Astrocyte (in vitro differentiated cells and primary cell): ENCODE measurements at regions not wholly inside any gene's neighbourhood (a gene's known extent, or its start where the extent isn't known, plus 50 kb on each side); places are given as distances from the start of the nearest gene placed in this dataset.

Experiments
- DNase-seq: peaks from one replicate; pipeline ENCODE4 v3.0.0-alpha.2; 2010; ENCODE audit warnings: low read depth
- FAIRE-seq: peaks from 2 replicates; lab custom pipeline; 2011; peaks lifted over from hg19 to GRCh38; lab: Jason Lieb, UNC
- H2AFZ ChIP-seq: 2 replicates; pipeline ENCODE4 v1.6.0; 2012; ENCODE audit warnings: low read depth, low read length, inconsistent platforms
- H3K27ac ChIP-seq: 2 replicates; pipeline ENCODE4 v1.5.1; 2011; ENCODE audit warnings: low read depth, low read length, inconsistent platforms
- H3K27me3 ChIP-seq: 2 replicates; pipeline ENCODE4 v1.6.0; 2011; ENCODE audit warnings: low read length, inconsistent platforms; ENCODE audit not compliant: insufficient read depth
- H3K36me3 ChIP-seq: 2 replicates; pipeline ENCODE4 v1.5.1; 2011; ENCODE audit warnings: low read length, inconsistent platforms; ENCODE audit not compliant: insufficient read depth
- H3K4me1 ChIP-seq: 2 replicates; pipeline ENCODE4 v1.5.1; 2011; ENCODE audit warnings: low read length, inconsistent platforms; ENCODE audit not compliant: insufficient read depth
- H3K4me2 ChIP-seq: 2 replicates; pipeline ENCODE4 v1.6.0; 2012; ENCODE audit warnings: low read length, inconsistent platforms
- H3K4me3 ChIP-seq: 2 replicates; pipeline ENCODE4 v1.5.1; 2011; ENCODE audit warnings: low read depth, mild to moderate bottlenecking, low read length, inconsistent platforms; ENCODE audit not compliant: insufficient read depth
- H3K79me2 ChIP-seq: 2 replicates; pipeline ENCODE4 v1.6.0; 2012; ENCODE audit warnings: mild to moderate bottlenecking, low read length, inconsistent platforms; ENCODE audit not compliant: insufficient read depth
- H3K9ac ChIP-seq: 2 replicates; pipeline ENCODE4 v1.6.0; 2012; ENCODE audit warnings: mild to moderate bottlenecking, low read length, inconsistent platforms
- H3K9me3 ChIP-seq: 2 replicates; pipeline ENCODE4 v1.5.1; 2012; ENCODE audit warnings: low read depth, mild to moderate bottlenecking, low read length, inconsistent platforms; ENCODE audit not compliant: insufficient read depth
- H4K20me1 ChIP-seq: 2 replicates; pipeline ENCODE4 v1.6.0; 2012; ENCODE audit warnings: low read length, inconsistent platforms; ENCODE audit not compliant: insufficient read depth
- H3K27ac Mint-ChIP-seq: one replicate; pipeline ENCODE4 v1.8.0; 2021; ENCODE audit warnings: mild to moderate bottlenecking, mixed read lengths; ENCODE audit not compliant: unreplicated experiment
- H3K27me3 Mint-ChIP-seq: one replicate; pipeline ENCODE4 v1.8.0; 2021; ENCODE audit warnings: low read depth, mixed read lengths; ENCODE audit not compliant: unreplicated experiment
- H3K36me3 Mint-ChIP-seq: one replicate; pipeline ENCODE4 v1.8.0; 2021; ENCODE audit warnings: low read depth, mixed read lengths; ENCODE audit not compliant: unreplicated experiment
- H3K4me1 Mint-ChIP-seq: one replicate; pipeline ENCODE4 v1.8.0; 2021; ENCODE audit warnings: low read depth, mixed read lengths; ENCODE audit not compliant: unreplicated experiment
- H3K4me3 Mint-ChIP-seq: one replicate; pipeline ENCODE4 v1.8.0; 2021; ENCODE audit warnings: mild to moderate bottlenecking, moderate library complexity, mixed read lengths; ENCODE audit not compliant: unreplicated experiment
- H3K9me3 Mint-ChIP-seq: one replicate; pipeline ENCODE4 v1.8.0; 2021; ENCODE audit warnings: mild to moderate bottlenecking, mixed read lengths; ENCODE audit not compliant: unreplicated experiment
- CTCF ChIP-seq: IDR thresholded peaks from 2 replicates; pipeline ENCODE4 v1.5.1; 2011; ENCODE audit warnings: low read depth, mild to moderate bottlenecking, inconsistent platforms, low read length, moderate library complexity; ENCODE audit not compliant: insufficient read depth
- EZH2 ChIP-seq: IDR thresholded peaks from 2 replicates; pipeline ENCODE4 v1.6.1; 2012; ENCODE audit warnings: mild to moderate bottlenecking, low read length, inconsistent platforms; ENCODE audit not compliant: insufficient read depth

- Histone ChIP-seq H3K36me3 (no peaks in the 10 kb centered on the region), H3K4me1 (no peaks in the 10 kb centered on the region), H3K27me3 (no peaks in the 10 kb centered on the region), H2AFZ (no peak overlapping the region), H3K4me2 (no peak overlapping the region), H4K20me1 (no peaks in the 10 kb centered on the region), H3K9ac (no peak overlapping the region), H3K4me3 (no peak overlapping the region), H3K79me2 (no peaks in the 10 kb centered on the region), H3K27ac (no peak overlapping the region), H3K9me3 (no peaks in the 10 kb centered on the region)
- no peaks in the 10 kb centered on the region for H3K9me3 Mint-ChIP-seq
- H3K4me3 Mint-ChIP-seq, result no peak overlapping the region
- H3K27ac Mint-ChIP-seq, result no peak overlapping the region
- no peaks in the 10 kb centered on the region for H3K4me1 Mint-ChIP-seq
- no peaks in the 10 kb centered on the region for H3K36me3 Mint-ChIP-seq
- H3K27me3 Mint-ChIP-seq, result no peaks in the 10 kb centered on the region
- DNase-seq (no peak), FAIRE-seq (no peak)
- TF ChIP-seq EZH2 (no peak), CTCF (no peak)
Measured at GRCh38 chr3:19029837-19030521, 118.3 kb upstream of the KCNH8 start.

- no peak for TF ChIP-seq EZH2
- TF ChIP-seq CTCF, result no peak
- Mint-ChIP-seq H3K9me3 (no peaks in the 10 kb centered on the region), H3K4me1 (no peaks in the 10 kb centered on the region), H3K27me3 (no peaks in the 10 kb centered on the region), H3K36me3 (no peaks in the 10 kb centered on the region), H3K4me3 (no peak overlapping the region), H3K27ac (no peak overlapping the region)
- Histone ChIP-seq H3K27ac (no peak overlapping the region), H3K9me3 (no peaks in the 10 kb centered on the region), H3K9ac (no peak overlapping the region), H3K79me2 (no peaks in the 10 kb centered on the region), H3K36me3 (no peaks in the 10 kb centered on the region), H2AFZ (no peak overlapping the region), H3K4me2 (no peak overlapping the region), H4K20me1 (no peaks in the 10 kb centered on the region), H3K27me3 (no peaks in the 10 kb centered on the region), H3K4me3 (no peak overlapping the region), H3K4me1 (no peaks in the 10 kb centered on the region)
- DNase-seq (no peak), FAIRE-seq (no peak)
Measured at GRCh38 chr3:19025441-19025840, 122.9 kb upstream of the KCNH8 start.

- no peaks in the 10 kb centered on the region for H3K9me3 Mint-ChIP-seq
- H3K27me3 Mint-ChIP-seq, result peaks cover 3% of the 10 kb centered on the region
Measured at GRCh38 chr3:19022546-19022945, 125.8 kb upstream of the KCNH8 start.

More at GRCh38 chr3:19022546-19022945, 125.8 kb upstream of the KCNH8 start:
- Histone ChIP-seq H3K79me2 (no peaks in the 10 kb centered on the region), H3K9me3 (no peaks in the 10 kb centered on the region), H3K4me3 (no peak overlapping the region), H3K36me3 (no peaks in the 10 kb centered on the region), H2AFZ (no peak overlapping the region), H4K20me1 (no peaks in the 10 kb centered on the region), H3K4me1 (no peaks in the 10 kb centered on the region), H3K27ac (no peak overlapping the region), H3K27me3 (no peaks in the 10 kb centered on the region), H3K4me2 (no peak overlapping the region), H3K9ac (no peak overlapping the region)
- DNase-seq (no peak), FAIRE-seq (no peak)
- H3K27ac Mint-ChIP-seq, result no peak overlapping the region
- no peak for TF ChIP-seq CTCF
- TF ChIP-seq EZH2, result no peak
- H3K4me1 Mint-ChIP-seq, result no peaks in the 10 kb centered on the region
- no peak overlapping the region for H3K4me3 Mint-ChIP-seq
- no peaks in the 10 kb centered on the region for H3K36me3 Mint-ChIP-seq
